Right cardiac atrium (tissue), 5 donors: ENCODE measurements at regions not wholly inside any gene's neighbourhood (a gene's known extent, or its start where the extent isn't known, plus 50 kb on each side); places are given as distances from the start of the nearest gene placed in this dataset.
A peak's percentile ranks its signal among the peaks of the same experiment; 100 is the strongest.
"Not testable (repeated sequence)": the region's sequence is repeated elsewhere in the genome, so short reads cannot be mapped to it uniquely, and the experiment has no call there.

Experiments used
- ATAC-seq, 2 donors: fragments of 200-7000 bp; cut with Tn5 transposase; one replicate each; pipeline versions ENCODE4 v1.8.0 to v1.9.1; 2020; ENCODE audit warnings: moderate library complexity in 2 of 2, mild to moderate bottlenecking in 1 of 2
- DNase-seq, 3 donors: peaks; one replicate each; pipeline ENCODE4 v3.0.0-alpha.2; 2020
- H3K27ac ChIP-seq: one replicate; pipeline ENCODE4 v1.5.1; 2013; ENCODE audit warnings: mild to moderate bottlenecking, low read length, control low read depth, moderate library complexity
- H3K27me3 ChIP-seq: one replicate; pipeline ENCODE4 v1.6.1; 2013; ENCODE audit not compliant: control insufficient read depth, insufficient read depth
- H3K4me1 ChIP-seq: one replicate; pipeline ENCODE4 v1.6.1; 2013; ENCODE audit warnings: low read length; ENCODE audit not compliant: control insufficient read depth, insufficient read depth
- H3K4me3 ChIP-seq: one replicate; pipeline ENCODE4 v1.5.1; 2013; ENCODE audit warnings: low read length, control low read depth
- H3K9me3 ChIP-seq: one replicate; pipeline ENCODE4 v1.6.1; 2013; ENCODE audit warnings: low read length; ENCODE audit not compliant: control insufficient read depth
- WGBS: extraction: QIAGEN DNeasy Blood & Tissue Kit; methylation state at CpG from one replicate; pipeline ENCODE4 v1.1.7; 2013; 5-methylcytosine and 5-hydroxymethylcytosine counted together
- intact Hi-C, 4 donors: fragments of 100-400 bp; cut with DNase I; formaldehyde crosslinking; loops; one replicate each; pipeline versions ENCODE4 v1.11.0 to v1.14.0; 2022 to 2023
- donor health status: healthy with polysubstance abuse.
- donor health status: DM: no; HTN: yes; CAD: no.
- donor health status: DM: no; HTN: no; CAD: no.
- donor health status: DM: no; HTN: yes; CAD: no; lungs with severe emphysema.
- donor health status: DM: yes; HTN: yes; CAD: no.

GRCh38 chr6:119676230-119676629 is 326.7 kb upstream of the MAN1A1 start:
- ATAC-seq (no peak), DNase-seq (no peak)
- Histone ChIP-seq H3K9me3 (no peaks in the 10 kb centered on the region), H3K27me3 (no peaks in the 10 kb centered on the region), H3K27ac (no peak overlapping the region), H3K4me3 (no peak overlapping the region), H3K4me1 (no peaks in the 10 kb centered on the region)
- 72% methylated on average over 1 of the region's 1 CpG for whole genome bisulfite sequencing
- intact Hi-C loops: no loop called here

GRCh38 chr6:119673741-119674140 is 324.2 kb upstream of the MAN1A1 start:
- intact Hi-C loops: no loop called here
- Histone ChIP-seq H3K9me3 (no peaks in the 10 kb centered on the region), H3K4me1 (no peaks in the 10 kb centered on the region), H3K27ac (no peak overlapping the region), H3K4me3 (no peak overlapping the region), H3K27me3 (no peaks in the 10 kb centered on the region)
- ATAC-seq (no peak), DNase-seq (no peak)

- no peaks in the 10 kb centered on the region for H3K4me1 ChIP-seq
- WGBS: 74% methylated on average over 1 of the region's 1 CpG
- no peak for ATAC-seq
Measured at GRCh38 chr6:119672725-119673124, 323.2 kb upstream of the MAN1A1 start.

GRCh38 chr6:119671105-119671504 is 321.5 kb upstream of the MAN1A1 start:
- H3K4me1 ChIP-seq: no peaks in the 10 kb centered on the region
- H3K9me3 ChIP-seq: no peaks in the 10 kb centered on the region
- ATAC-seq: no peak
- no peak overlapping the region for H3K4me3 ChIP-seq
- no peak overlapping the region for H3K27ac ChIP-seq
- DNase-seq: no peak
- intact Hi-C loops: no loop called here
- H3K27me3 ChIP-seq: no peaks in the 10 kb centered on the region
- whole genome bisulfite sequencing: 85% methylated on average over 2 of the region's 2 CpGs

More at GRCh38 chr6:119672725-119673124, 323.2 kb upstream of the MAN1A1 start:
- DNase-seq: no peak
- no peaks in the 10 kb centered on the region for H3K27me3 ChIP-seq
- H3K27ac ChIP-seq: no peak overlapping the region
- intact Hi-C loops: no loop called here
- H3K9me3 ChIP-seq: no peaks in the 10 kb centered on the region
- H3K4me3 ChIP-seq: no peak overlapping the region

GRCh38 chr6:119669221-119669620 is 319.7 kb upstream of the MAN1A1 start:
- Histone ChIP-seq H3K27me3 (no peaks in the 10 kb centered on the region), H3K27ac (no peak overlapping the region), H3K9me3 (no peaks in the 10 kb centered on the region), H3K4me3 (no peak overlapping the region), H3K4me1 (no peaks in the 10 kb centered on the region)
- intact Hi-C loops: no loop called here
- no peak for ATAC-seq
- DNase-seq: no peak

GRCh38 chr6:119665432-119665831 is 315.9 kb upstream of the MAN1A1 start:
- H3K4me1 ChIP-seq, H3K27me3 ChIP-seq, intact Hi-C loops, H3K4me3 ChIP-seq, ATAC-seq, H3K9me3 ChIP-seq, H3K27ac ChIP-seq: not testable (repeated sequence)
- 96% methylated on average over 10 of the region's 10 CpGs for WGBS
- peak in 1 of 3 donors; percentile 16 for DNase-seq

GRCh38 chr6:119661628-119662027 is 312.1 kb upstream of the MAN1A1 start:
- ATAC-seq: no peak
- no peaks in the 10 kb centered on the region for H3K9me3 ChIP-seq
- intact Hi-C loops: no loop called here
- H3K27me3 ChIP-seq: no peaks in the 10 kb centered on the region
- DNase-seq: no peak
- no peaks in the 10 kb centered on the region for H3K4me1 ChIP-seq
- no peak overlapping the region for H3K27ac ChIP-seq
- H3K4me3 ChIP-seq: no peak overlapping the region

- no peak overlapping the region for H3K4me3 ChIP-seq
- no peaks in the 10 kb centered on the region for H3K9me3 ChIP-seq
- no peak overlapping the region for H3K27ac ChIP-seq
- DNase-seq: no peak
- no peaks in the 10 kb centered on the region for H3K27me3 ChIP-seq
- no peak for ATAC-seq
- WGBS: 76% methylated on average over 4 of the region's 4 CpGs
- H3K4me1 ChIP-seq: no peaks in the 10 kb centered on the region
- intact Hi-C loops: no loop called here
Measured at GRCh38 chr6:119661078-119661477, 311.5 kb upstream of the MAN1A1 start.

- no peak for ATAC-seq
- H3K27me3 ChIP-seq: no peaks in the 10 kb centered on the region
- H3K4me1 ChIP-seq: no peaks in the 10 kb centered on the region
- no peak overlapping the region for H3K27ac ChIP-seq
- no peak for DNase-seq
- no peaks in the 10 kb centered on the region for H3K9me3 ChIP-seq
- no peak overlapping the region for H3K4me3 ChIP-seq
- intact Hi-C loops: no loop called here
Measured at GRCh38 chr6:119658917-119659316, 309.4 kb upstream of the MAN1A1 start.

- no peaks in the 10 kb centered on the region for H3K9me3 ChIP-seq
Measured at GRCh38 chr6:119655124-119655523, 305.6 kb upstream of the MAN1A1 start.

GRCh38 chr6:119653329-119653728 is 303.8 kb upstream of the MAN1A1 start:
- H3K27me3 ChIP-seq: no peaks in the 10 kb centered on the region
- WGBS: 37% methylated on average over 2 of the region's 2 CpGs
- H3K4me3 ChIP-seq: no peak overlapping the region
- H3K27ac ChIP-seq: no peak overlapping the region
- ATAC-seq (no peak), DNase-seq (no peak)
- intact Hi-C loops: no loop called here
- H3K4me1 ChIP-seq: no peaks in the 10 kb centered on the region
- no peaks in the 10 kb centered on the region for H3K9me3 ChIP-seq

More at GRCh38 chr6:119655124-119655523, 305.6 kb upstream of the MAN1A1 start:
- no peak for ATAC-seq
- Histone ChIP-seq H3K4me1 (no peaks in the 10 kb centered on the region), H3K4me3 (no peak overlapping the region), H3K27ac (no peak overlapping the region), H3K27me3 (no peaks in the 10 kb centered on the region)
- no peak for DNase-seq
- 98% methylated on average over 1 of the region's 1 CpG for WGBS
- intact Hi-C loops: no loop called here

- Histone ChIP-seq H3K4me3 (no peak overlapping the region), H3K27me3 (no peaks in the 10 kb centered on the region), H3K4me1 (no peaks in the 10 kb centered on the region), H3K9me3 (no peaks in the 10 kb centered on the region), H3K27ac (no peak overlapping the region)
- DNase-seq: no peak
- intact Hi-C loops: no loop called here
- no peak for ATAC-seq
- 92% methylated on average over 6 of the region's 6 CpGs for WGBS
Measured at GRCh38 chr6:119649531-119649930, 300.0 kb upstream of the MAN1A1 start.
